Pulmonary artery endothelial cell (primary cell): ENCODE measurements at regions not wholly inside any gene's neighbourhood (a gene's known extent, or its start where the extent isn't known, plus 50 kb on each side); places are given as distances from the start of the nearest gene placed in this dataset.
"Not testable (repeated sequence)": the region's sequence is repeated elsewhere in the genome, so short reads cannot be mapped to it uniquely, and the experiment has no call there.

ENCODE experiments used
- DNase-seq: peaks from one replicate; pipeline ENCODE4 v3.0.0-alpha.2; 2011; ENCODE audit warnings: low read depth, low spot score

- no peak for DNase-seq
Observed at GRCh38 chr18:79579807-79580497, 99.7 kb upstream of the CTDP1 start.

GRCh38 chr18:79580498-79581171 is 99.0 kb upstream of the CTDP1 start:
- no peak for DNase-seq

- no peak for DNase-seq
Observed at GRCh38 chr18:79581406-79581805, 98.2 kb upstream of the CTDP1 start.

GRCh38 chr18:79581911-79582310 is 97.7 kb upstream of the CTDP1 start:
- no peak for DNase-seq

GRCh38 chr18:79582978-79583377 is 96.6 kb upstream of the CTDP1 start:
- DNase-seq, result no peak

GRCh38 chr18:79583426-79583825 is 96.2 kb upstream of the CTDP1 start:
- no peak for DNase-seq

GRCh38 chr18:79583984-79584401 is 95.6 kb upstream of the CTDP1 start:
- DNase-seq, result no peak

GRCh38 chr18:79584491-79585394 is 94.9 kb upstream of the CTDP1 start:
- DNase-seq, result no peak

GRCh38 chr18:79585395-79586370 is 93.9 kb upstream of the CTDP1 start:
- no peak for DNase-seq

GRCh38 chr18:79586436-79587225 is 93.0 kb upstream of the CTDP1 start:
- no peak for DNase-seq

GRCh38 chr18:79587226-79587741 is 92.3 kb upstream of the CTDP1 start:
- DNase-seq, result no peak

GRCh38 chr18:79587779-79588635 is 91.6 kb upstream of the CTDP1 start:
- DNase-seq, result no peak

- no peak for DNase-seq
Observed at GRCh38 chr18:79588636-79589481, 90.7 kb upstream of the CTDP1 start.

- DNase-seq, result no peak
Observed at GRCh38 chr18:79589601-79590091, 90.0 kb upstream of the CTDP1 start.

GRCh38 chr18:79590191-79591031 is 89.2 kb upstream of the CTDP1 start:
- no peak for DNase-seq

- no peak for DNase-seq
Observed at GRCh38 chr18:79591032-79591308, 88.6 kb upstream of the CTDP1 start.

GRCh38 chr18:79592684-79593083 is 86.9 kb upstream of the CTDP1 start:
- not testable (repeated sequence) for DNase-seq
